Upper lobe of left lung (tissue), 6 donors: ENCODE measurements at regions not wholly inside any gene's neighbourhood (a gene's known extent, or its start where the extent isn't known, plus 50 kb on each side); places are given as distances from the start of the nearest gene placed in this dataset.

Source experiments
- ATAC-seq, 2 donors: fragments of 200-7000 bp; cut with Tn5 transposase; one replicate each; pipeline ENCODE4 v1.9.1; 2022; ENCODE audit warnings: mild to moderate bottlenecking in 2 of 2, moderate library complexity in 2 of 2; ENCODE audit not compliant: low FRiP score in 2 of 2
- DNase-seq, 2 donors: peaks; one replicate each; pipeline ENCODE4 v3.0.0-alpha.2; 2019 to 2020
- H3K27ac ChIP-seq, 4 donors: fragments of 200-600 bp; sonication (generic); one replicate each; pipeline ENCODE4 v1.5.1; 2016 to 2019
- H3K27me3 ChIP-seq, 4 donors: fragments of 200-600 bp; sonication (generic); one replicate each; pipeline ENCODE4 v1.5.1; 2017 to 2019
- H3K36me3 ChIP-seq, 4 donors: fragments of 200-600 bp; sonication (generic); one replicate each; pipeline ENCODE4 v1.5.1; 2016 to 2019
- H3K4me1 ChIP-seq, 4 donors: fragments of 200-600 bp; sonication (generic); one replicate each; pipeline ENCODE4 v1.5.1; 2018 to 2019
- H3K4me3 ChIP-seq, 4 donors: fragments of 200-600 bp; sonication (generic); one replicate each; pipeline ENCODE4 v1.5.1; 2017 to 2019; ENCODE audit warnings: mild to moderate bottlenecking in 2 of 4, moderate library complexity in 1 of 4
- H3K9me3 ChIP-seq, 4 donors: fragments of 200-600 bp; sonication (generic); one replicate each; pipeline ENCODE4 v1.5.1; 2018 to 2019
- EP300 ChIP-seq, 4 donors: sonication (generic); formaldehyde crosslinking; IDR thresholded peaks; one replicate each; pipeline ENCODE4 v1.5.1; 2017; ENCODE audit warnings: antibody characterized with exemption in 4 of 4, control low read depth in 2 of 4
- POLR2A ChIP-seq, 4 donors: fragments of 450-650 bp; IDR thresholded peaks; one replicate each; pipeline ENCODE4 v1.5.1; 2016 to 2017; ENCODE audit warnings: antibody characterized with exemption in 4 of 4, mild to moderate bottlenecking in 2 of 4
- POLR2AphosphoS5 ChIP-seq, 2 donors: sonication (generic); formaldehyde crosslinking; IDR thresholded peaks; one replicate each; pipeline ENCODE4 v1.5.1; 2017; ENCODE audit warnings: antibody characterized with exemption in 2 of 2
- WGBS, 2 donors: methylation state at CpG; one replicate each; pipeline ENCODE4 v1.1.5; 2017 to 2018; 5-methylcytosine and 5-hydroxymethylcytosine counted together
- TF ChIP-seq, protein P1 (sequence below), 6 experiments: fragments of 450-650 bp in 4 of 6; fragments of 200-600 bp in 2 of 6; sonication (generic) in 2 of 6; IDR thresholded peaks; one replicate each; pipeline ENCODE4 v1.5.1; 2016 to 2019; ENCODE audit warnings: antibody characterized with exemption in 6 of 6
- donor health status: DM: no; HTN: no; CAD: no; lungs with moderate emphysema.
- donor health status: DM: no; HTN: yes; CAD: no; lungs with severe emphysema.

- Histone ChIP-seq H3K27me3 (no peaks in the 10 kb centered on the region), H3K4me3 (no peak overlapping the region), H3K4me1 (peaks cover 3 to 7% (median 5%) of the 10 kb centered on the region in 4 donors), H3K9me3 (peaks cover 0 to 3% (median 0%) of the 10 kb centered on the region in 4 donors), H3K27ac (no peak overlapping the region), H3K36me3 (no peaks in the 10 kb centered on the region)
- WGBS, 2 donors, result 78 to 82% methylated on average over 2 of the region's 2 CpGs
- no peak for ATAC-seq
- no peak for TF ChIP-seq POLR2A (IDR thresholded peaks at IDR 0.05)
- TF ChIP-seq, protein P1, sequence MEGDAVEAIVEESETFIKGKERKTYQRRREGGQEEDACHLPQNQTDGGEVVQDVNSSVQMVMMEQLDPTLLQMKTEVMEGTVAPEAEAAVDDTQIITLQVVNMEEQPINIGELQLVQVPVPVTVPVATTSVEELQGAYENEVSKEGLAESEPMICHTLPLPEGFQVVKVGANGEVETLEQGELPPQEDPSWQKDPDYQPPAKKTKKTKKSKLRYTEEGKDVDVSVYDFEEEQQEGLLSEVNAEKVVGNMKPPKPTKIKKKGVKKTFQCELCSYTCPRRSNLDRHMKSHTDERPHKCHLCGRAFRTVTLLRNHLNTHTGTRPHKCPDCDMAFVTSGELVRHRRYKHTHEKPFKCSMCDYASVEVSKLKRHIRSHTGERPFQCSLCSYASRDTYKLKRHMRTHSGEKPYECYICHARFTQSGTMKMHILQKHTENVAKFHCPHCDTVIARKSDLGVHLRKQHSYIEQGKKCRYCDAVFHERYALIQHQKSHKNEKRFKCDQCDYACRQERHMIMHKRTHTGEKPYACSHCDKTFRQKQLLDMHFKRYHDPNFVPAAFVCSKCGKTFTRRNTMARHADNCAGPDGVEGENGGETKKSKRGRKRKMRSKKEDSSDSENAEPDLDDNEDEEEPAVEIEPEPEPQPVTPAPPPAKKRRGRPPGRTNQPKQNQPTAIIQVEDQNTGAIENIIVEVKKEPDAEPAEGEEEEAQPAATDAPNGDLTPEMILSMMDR (IDR thresholded peaks at IDR 0.05), result no peak
- no peak for TF ChIP-seq EP300 (IDR thresholded peaks at IDR 0.05)
- TF ChIP-seq POLR2AphosphoS5 (IDR thresholded peaks at IDR 0.05), result no peak
- no peak for DNase-seq
Measured at GRCh38 chr3:153242896-153243295, 80.9 kb downstream of the RAP2B start.

DNA sequence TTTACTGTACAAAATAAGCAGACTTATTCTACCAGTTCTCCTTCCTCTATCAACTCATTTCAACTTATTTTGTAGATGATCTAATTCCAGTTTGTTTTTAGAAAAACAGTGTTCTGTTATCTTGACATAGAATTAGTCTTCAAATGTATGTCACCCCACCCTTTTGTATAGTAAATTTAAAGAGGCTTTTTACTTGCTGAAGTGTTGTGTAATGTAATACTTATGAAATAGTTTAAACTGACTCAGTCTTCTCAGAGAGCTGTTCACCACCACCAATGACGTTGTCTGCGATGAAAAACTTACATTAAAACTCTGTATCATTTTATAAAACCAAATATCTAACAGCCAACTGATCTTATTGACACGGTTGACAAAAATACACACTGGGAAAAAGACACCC lies 82.9 kb downstream of the RAP2B start:
- WGBS, 2 donors, result 58 to 61% methylated on average over 3 of the region's 3 CpGs
- TF ChIP-seq EP300 (IDR thresholded peaks at IDR 0.05), result no peak
- TF ChIP-seq POLR2A (IDR thresholded peaks at IDR 0.05), result no peak
- no peak overlapping the region for H3K4me3 ChIP-seq
- H3K4me1 ChIP-seq, result peaks cover 5 to 12% (median 6%) of the 10 kb centered on the region in 4 donors
- DNase-seq (no peak), ATAC-seq (no peak)
- no peaks in the 10 kb centered on the region for H3K36me3 ChIP-seq
- H3K9me3 ChIP-seq, result peaks cover 0 to 3% (median 0%) of the 10 kb centered on the region in 4 donors
- H3K27me3 ChIP-seq, result no peaks in the 10 kb centered on the region
- H3K27ac ChIP-seq, result no peak overlapping the region

DNA sequence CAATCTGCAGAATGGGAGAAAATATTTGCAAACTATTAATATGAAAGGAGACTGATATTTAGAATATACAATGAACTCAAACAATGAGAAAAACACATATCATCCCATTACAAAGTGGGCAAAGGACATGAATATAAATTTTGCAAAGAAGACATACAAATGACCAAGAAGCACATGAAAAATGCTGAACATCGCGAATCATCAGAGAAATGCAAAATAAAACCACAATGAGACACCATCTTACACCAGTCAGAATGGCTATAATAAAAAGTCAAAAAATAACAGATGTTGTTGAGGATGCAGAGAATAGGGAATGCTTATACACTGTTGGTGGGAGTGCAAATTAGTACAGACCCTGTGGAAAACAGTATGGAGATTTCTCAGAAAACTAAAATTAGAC lies 83.6 kb downstream of the RAP2B start:
- WGBS, 2 donors, result 88 to 92% methylated on average over 2 of the region's 2 CpGs
- H3K27ac ChIP-seq, result no peak overlapping the region
- TF ChIP-seq POLR2A (IDR thresholded peaks at IDR 0.05) (no peak), EP300 (IDR thresholded peaks at IDR 0.05) (no peak), POLR2AphosphoS5 (IDR thresholded peaks at IDR 0.05) (no peak)
- TF ChIP-seq, protein P1 (IDR thresholded peaks at IDR 0.05), result no peak
- no peak for ATAC-seq
- peaks cover 5 to 12% (median 6%) of the 10 kb centered on the region in 4 donors for H3K4me1 ChIP-seq
- H3K27me3 ChIP-seq, result no peaks in the 10 kb centered on the region
- H3K4me3 ChIP-seq, result no peak overlapping the region
- H3K36me3 ChIP-seq, result no peaks in the 10 kb centered on the region
- peaks cover 0 to 3% (median 0%) of the 10 kb centered on the region in 4 donors for H3K9me3 ChIP-seq
- no peak for DNase-seq

DNA sequence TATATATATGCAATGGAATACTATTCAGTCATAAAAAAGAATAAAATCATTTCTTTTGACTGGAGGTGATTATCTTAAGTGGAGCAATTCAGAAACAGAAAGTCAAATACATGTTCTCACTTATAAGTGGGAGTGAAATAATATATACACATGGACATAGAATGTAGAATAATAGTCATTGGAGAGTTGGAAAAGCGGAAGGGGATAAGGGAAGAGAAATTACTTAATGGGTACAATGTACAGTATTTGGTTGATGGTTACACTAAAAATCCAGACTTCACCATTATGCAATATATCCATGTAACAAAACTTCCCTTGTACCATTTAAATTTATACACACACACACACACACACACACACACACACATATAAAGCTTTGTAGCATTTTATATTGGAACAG lies 84.3 kb downstream of the RAP2B start:
- DNase-seq (no peak), ATAC-seq (no peak)
- TF ChIP-seq POLR2A (IDR thresholded peaks at IDR 0.05) (no peak), EP300 (IDR thresholded peaks at IDR 0.05) (no peak), POLR2AphosphoS5 (IDR thresholded peaks at IDR 0.05) (no peak)
- TF ChIP-seq, protein P1 (IDR thresholded peaks at IDR 0.05), result no peak
- no peaks in the 10 kb centered on the region for H3K27me3 ChIP-seq
- WGBS, 2 donors, result 38 to 55% methylated on average over 1 of the region's 1 CpG
- H3K4me1 ChIP-seq, result peaks cover 5 to 12% (median 6%) of the 10 kb centered on the region in 4 donors
- no peaks in the 10 kb centered on the region for H3K36me3 ChIP-seq
- H3K27ac ChIP-seq, result peak overlapping the region in 1 of 4 donors; percentile 44
- H3K9me3 ChIP-seq, result peaks cover 0 to 3% (median 0%) of the 10 kb centered on the region in 4 donors
- no peak overlapping the region for H3K4me3 ChIP-seq

- ATAC-seq (peak in 1 of 2 donors; percentile 63), DNase-seq (no peak)
- no peak for TF ChIP-seq POLR2AphosphoS5 (IDR thresholded peaks at IDR 0.05)
- TF ChIP-seq, protein P1 (IDR thresholded peaks at IDR 0.05), result no peak
- Histone ChIP-seq H3K9me3 (peaks cover 0 to 3% (median 0%) of the 10 kb centered on the region in 4 donors), H3K4me3 (no peak overlapping the region), H3K36me3 (no peaks in the 10 kb centered on the region), H3K27me3 (no peaks in the 10 kb centered on the region), H3K4me1 (peaks cover 5 to 12% (median 6%) of the 10 kb centered on the region in 4 donors), H3K27ac (peak overlapping the region; percentile 26 to 61 (median 42))
- 64 to 66% methylated on average over 1 of the region's 1 CpG for WGBS, 2 donors
Measured at GRCh38 chr3:153246806-153247205, 84.8 kb downstream of the RAP2B start.
